H1 (cell line): ENCODE measurements at regions not wholly inside any gene's neighbourhood (a gene's known extent, or its start where the extent isn't known, plus 50 kb on each side); places are given as distances from the start of the nearest gene placed in this dataset.

Source experiments
- EP300 ChIP-seq, 2 experiments: IDR thresholded peaks; 1 replicate in 1 of 2; 2 replicates in 1 of 2; pipeline ENCODE4 v1.6.1; 2011 to 2012; ENCODE audit warnings: low read depth in 2 of 2, low read length in 2 of 2, mild to moderate bottlenecking in 2 of 2, borderline replicate concordance in 1 of 2, inconsistent platforms in 1 of 2, moderate library complexity in 1 of 2
- POLR2A ChIP-seq, 2 experiments: IDR thresholded peaks; 1 replicate in 1 of 2; 2 replicates in 1 of 2; pipeline ENCODE4 v1.6.1; 2011; ENCODE audit warnings: low read depth in 2 of 2, low read length in 2 of 2, mild to moderate bottlenecking in 2 of 2; ENCODE audit errors: control extremely low read depth in 1 of 2
- POLR2AphosphoS5 ChIP-seq: IDR thresholded peaks from 2 replicates; pipeline ENCODE4 v1.6.1; 2011; ENCODE audit warnings: low read depth, low read length
- RAD21 ChIP-seq, 2 experiments: IDR thresholded peaks in 1 of 2; conservative IDR thresholded peaks in 1 of 2; 2 replicates each; pipeline ENCODE4 v1.6.1; 2011; ENCODE audit warnings: low read depth in 2 of 2, low read length in 2 of 2, improper control_type of control experiment in 1 of 2, inconsistent platforms in 1 of 2, mild to moderate bottlenecking in 1 of 2, moderate library complexity in 1 of 2
- TF ChIP-seq, protein P1 (sequence below), 3 experiments: IDR thresholded peaks; 1 replicate in 2 of 3; 2 replicates in 1 of 3; pipeline versions ENCODE4 v1.5.1 to v1.6.1; 2011; ENCODE audit warnings: low read length in 3 of 3, mild to moderate bottlenecking in 3 of 3, inconsistent platforms in 2 of 3, low read depth in 1 of 3, moderate library complexity in 1 of 3; ENCODE audit not compliant: insufficient read depth in 1 of 3; ENCODE audit errors: control extremely low read depth in 1 of 3
- TF ChIP-seq, protein P2 (sequence below): IDR thresholded peaks from 2 replicates; pipeline ENCODE4 v1.6.1; 2012; ENCODE audit warnings: inconsistent platforms

DNA sequence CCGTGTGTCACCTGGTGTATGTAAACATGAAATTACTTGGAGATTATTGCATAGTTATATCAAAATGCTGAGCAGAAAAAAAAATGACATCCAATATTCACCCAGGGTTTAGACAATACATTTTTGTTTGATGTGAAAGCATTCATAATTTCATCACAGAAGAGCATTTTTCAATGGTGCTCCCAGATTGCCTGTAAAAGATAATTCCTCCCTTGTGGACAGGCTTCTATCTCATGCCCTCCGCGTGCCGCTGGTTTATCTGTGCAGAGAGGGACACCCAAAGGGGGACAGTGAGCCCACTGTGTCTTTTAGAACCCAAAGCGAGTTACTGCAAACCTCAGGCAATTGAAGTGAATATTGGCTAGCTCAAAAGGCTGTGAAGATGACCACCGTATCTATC, 126.2 kb upstream of the KLF6 start:
- TF ChIP-seq RAD21 (IDR thresholded peaks at IDR 0.05 in 1 of 2, conservative IDR thresholded peaks at IDR 0.05 in 1 of 2; ENCODE audit: low read depth in 2 of 2, low read length in 2 of 2) (no peak), POLR2AphosphoS5 (no peak), EP300 (IDR thresholded peaks at IDR 0.05; ENCODE audit: borderline replicate concordance in 1 of 2, low read depth in 2 of 2, low read length in 2 of 2) (no peak), POLR2A (IDR thresholded peaks at IDR 0.05; ENCODE audit: control extremely low read depth in 1 of 2, low read depth in 2 of 2, low read length in 2 of 2) (no peak)
- TF ChIP-seq, protein P1, sequence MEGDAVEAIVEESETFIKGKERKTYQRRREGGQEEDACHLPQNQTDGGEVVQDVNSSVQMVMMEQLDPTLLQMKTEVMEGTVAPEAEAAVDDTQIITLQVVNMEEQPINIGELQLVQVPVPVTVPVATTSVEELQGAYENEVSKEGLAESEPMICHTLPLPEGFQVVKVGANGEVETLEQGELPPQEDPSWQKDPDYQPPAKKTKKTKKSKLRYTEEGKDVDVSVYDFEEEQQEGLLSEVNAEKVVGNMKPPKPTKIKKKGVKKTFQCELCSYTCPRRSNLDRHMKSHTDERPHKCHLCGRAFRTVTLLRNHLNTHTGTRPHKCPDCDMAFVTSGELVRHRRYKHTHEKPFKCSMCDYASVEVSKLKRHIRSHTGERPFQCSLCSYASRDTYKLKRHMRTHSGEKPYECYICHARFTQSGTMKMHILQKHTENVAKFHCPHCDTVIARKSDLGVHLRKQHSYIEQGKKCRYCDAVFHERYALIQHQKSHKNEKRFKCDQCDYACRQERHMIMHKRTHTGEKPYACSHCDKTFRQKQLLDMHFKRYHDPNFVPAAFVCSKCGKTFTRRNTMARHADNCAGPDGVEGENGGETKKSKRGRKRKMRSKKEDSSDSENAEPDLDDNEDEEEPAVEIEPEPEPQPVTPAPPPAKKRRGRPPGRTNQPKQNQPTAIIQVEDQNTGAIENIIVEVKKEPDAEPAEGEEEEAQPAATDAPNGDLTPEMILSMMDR (IDR thresholded peaks at IDR 0.05; ENCODE audit: control extremely low read depth in 1 of 3, insufficient read depth in 1 of 3, low read depth in 1 of 3, low read length in 3 of 3), result no peak
- TF ChIP-seq, protein P2, sequence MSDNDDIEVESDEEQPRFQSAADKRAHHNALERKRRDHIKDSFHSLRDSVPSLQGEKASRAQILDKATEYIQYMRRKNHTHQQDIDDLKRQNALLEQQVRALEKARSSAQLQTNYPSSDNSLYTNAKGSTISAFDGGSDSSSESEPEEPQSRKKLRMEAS, result no peak
